H1 (cell line): ENCODE measurements at regions not wholly inside any gene's neighbourhood (a gene's known extent, or its start where the extent isn't known, plus 50 kb on each side); places are given as distances from the start of the nearest gene placed in this dataset.

Experiments
- CTCF ChIA-PET: fragments of 300-600 bp; sonication (Branson Sonifier 250); formaldehyde crosslinking; loops from one replicate; lab custom pipeline; 2021; ENCODE audit not compliant: partially characterized antibody; lab: Charles Lee
- POLR2A ChIA-PET: fragments of 300-600 bp; sonication (Branson Sonifier 250); formaldehyde crosslinking; loops from one replicate; lab custom pipeline; 2021; ENCODE audit warnings: inconsistent platforms; ENCODE audit not compliant: partially characterized antibody; lab: Charles Lee
- DNase-seq, 2 experiments: peaks; one replicate each; pipeline versions ENCODE4 v3.0.0 to v3.0.0-alpha.2; 2010 to 2022; ENCODE audit warnings: low spot score in 2 of 2, low read depth in 1 of 2, mixed read lengths in 1 of 2
- FAIRE-seq: peaks from 2 replicates; lab custom pipeline; 2011; peaks lifted over from hg19 to GRCh38; lab: Jason Lieb, UNC
- H2AFZ ChIP-seq: 2 replicates; pipeline ENCODE4 v1.8.1; 2012; ENCODE audit warnings: low read length, inconsistent platforms
- H2AK5ac ChIP-seq: 2 replicates; pipeline ENCODE4 v1.6.1; 2013; ENCODE audit warnings: low read depth, low read length
- H2BK120ac ChIP-seq: replicated peaks from 2 replicates; pipeline ENCODE3; 2013; ENCODE audit warnings: low read depth, low read length, inconsistent platforms
- H2BK12ac ChIP-seq: 2 replicates; pipeline ENCODE4 v1.6.1; 2013; ENCODE audit warnings: low read depth, low read length
- H2BK15ac ChIP-seq: 2 replicates; pipeline ENCODE4 v1.6.1; 2013; ENCODE audit warnings: low read length
- H2BK20ac ChIP-seq: 2 replicates; pipeline ENCODE4 v1.6.1; 2013; ENCODE audit warnings: low read length
- H2BK5ac ChIP-seq: 2 replicates; pipeline ENCODE4 v1.6.1; 2013; ENCODE audit warnings: low read depth, low read length
- H3K14ac ChIP-seq: 2 replicates; pipeline ENCODE4 v1.6.1; 2013; ENCODE audit warnings: inconsistent platforms; ENCODE audit not compliant: insufficient read length
- H3K18ac ChIP-seq: 2 replicates; pipeline ENCODE4 v1.6.1; 2013; ENCODE audit warnings: low read length; ENCODE audit errors: extremely low read depth
- H3K23ac ChIP-seq: 2 replicates; pipeline ENCODE4 v1.6.1; 2013; ENCODE audit warnings: inconsistent platforms; ENCODE audit not compliant: insufficient read length
- H3K23me2 ChIP-seq: 2 replicates; pipeline ENCODE4 v1.6.1; 2013; ENCODE audit warnings: low read depth, low read length
- H3K27ac ChIP-seq: 2 replicates; pipeline ENCODE4 v1.6.1; 2011; ENCODE audit warnings: low read depth, low read length, inconsistent platforms
- H3K27me3 ChIP-seq, 4 experiments: replicated peaks in 1 of 4; 1 replicate in 1 of 4; 2 replicates in 3 of 4; pipeline versions ENCODE4 v1.6.1 to v1.8.1; 2011 to 2013; ENCODE audit warnings: low read length in 3 of 4, mild to moderate bottlenecking in 3 of 4, inconsistent platforms in 2 of 4, mixed read lengths in 2 of 4, moderate library complexity in 1 of 4; ENCODE audit not compliant: control insufficient read depth in 3 of 4, insufficient read depth in 3 of 4; ENCODE audit errors: extremely low read depth in 1 of 4
- H3K36me3 ChIP-seq, 4 experiments: 2 replicates each; pipeline versions ENCODE4 v1.6.1 to v1.8.1; 2011 to 2013; ENCODE audit warnings: mild to moderate bottlenecking in 4 of 4, low read length in 3 of 4, moderate library complexity in 2 of 4, control low read depth in 1 of 4, inconsistent platforms in 1 of 4; ENCODE audit not compliant: insufficient read depth in 4 of 4, control insufficient read depth in 2 of 4
- H3K4ac ChIP-seq: replicated peaks from 2 replicates; pipeline ENCODE3; 2013; ENCODE audit warnings: low read length, low read depth, mixed read lengths, inconsistent platforms; ENCODE audit not compliant: insufficient read length
- H3K4me1 ChIP-seq, 4 experiments: replicated peaks in 1 of 4; 1 replicate in 1 of 4; 2 replicates in 3 of 4; pipeline versions ENCODE4 v1.6.1 to v1.8.1; 2011 to 2013; ENCODE audit warnings: low read length in 3 of 4, inconsistent platforms in 2 of 4, mixed read lengths in 1 of 4; ENCODE audit not compliant: insufficient read depth in 4 of 4, control insufficient read depth in 3 of 4
- H3K4me2 ChIP-seq, 2 experiments: 2 replicates each; pipeline versions ENCODE4 v1.6.1 to v1.8.1; 2011 to 2013; ENCODE audit warnings: low read depth in 2 of 2, low read length in 2 of 2, control low read depth in 1 of 2, inconsistent platforms in 1 of 2, mild to moderate bottlenecking in 1 of 2; ENCODE audit not compliant: insufficient read depth in 1 of 2
- H3K4me3 ChIP-seq, 4 experiments: fragments of 200-600, 300-600 bp in 1 of 4; sonication (generic), shearing (Covaris generic), sonication (Bioruptor Twin) in 1 of 4; 2 replicates each; pipeline versions ENCODE4 v1.5.1 to v1.8.1; 2011 to 2016; ENCODE audit warnings: low read length in 4 of 4, low read depth in 3 of 4, control low read depth in 2 of 4, inconsistent platforms in 2 of 4, mild to moderate bottlenecking in 2 of 4, mixed read lengths in 1 of 4, moderate library complexity in 1 of 4; ENCODE audit not compliant: insufficient read depth in 2 of 4; ENCODE audit errors: extremely low read depth in 1 of 4
- H3K56ac ChIP-seq: replicated peaks from 2 replicates; pipeline ENCODE3; 2013; ENCODE audit warnings: low read depth, mild to moderate bottlenecking, mixed read lengths, low read length, inconsistent platforms; ENCODE audit not compliant: insufficient read length
- H3K79me1 ChIP-seq: 2 replicates; pipeline ENCODE4 v1.6.1; 2013; ENCODE audit warnings: low read depth, low read length, control low read depth
- H3K79me2 ChIP-seq, 2 experiments: 2 replicates each; pipeline versions ENCODE4 v1.6.1 to v1.8.1; 2012 to 2013; ENCODE audit warnings: low read length in 2 of 2, mild to moderate bottlenecking in 2 of 2, inconsistent platforms in 1 of 2; ENCODE audit not compliant: insufficient read depth in 2 of 2, control insufficient read depth in 1 of 2
- H3K9ac ChIP-seq, 4 experiments: replicated peaks in 1 of 4; 1 replicate in 1 of 4; 2 replicates in 3 of 4; pipeline versions ENCODE4 v1.6.1 to v1.8.1; 2011 to 2013; ENCODE audit warnings: low read depth in 3 of 4, low read length in 3 of 4, control low read depth in 2 of 4, mild to moderate bottlenecking in 2 of 4, moderate library complexity in 2 of 4, inconsistent platforms in 1 of 4; ENCODE audit errors: extremely low read depth in 1 of 4
- H3K9me3 ChIP-seq, 2 experiments: 2 replicates each; pipeline versions ENCODE4 v1.6.1 to v1.8.1; 2012 to 2013; ENCODE audit warnings: mild to moderate bottlenecking in 2 of 2, moderate library complexity in 2 of 2, control low read depth in 1 of 2, inconsistent platforms in 1 of 2, low read depth in 1 of 2, low read length in 1 of 2, mixed read lengths in 1 of 2; ENCODE audit not compliant: insufficient read depth in 2 of 2
- H4K20me1 ChIP-seq, 2 experiments: replicated peaks in 1 of 2; 2 replicates each; pipeline versions ENCODE3 to v1.8.1; 2011 to 2013; ENCODE audit warnings: inconsistent platforms in 2 of 2, low read length in 2 of 2, mild to moderate bottlenecking in 1 of 2; ENCODE audit not compliant: insufficient read depth in 2 of 2, control insufficient read depth in 1 of 2
- H4K5ac ChIP-seq: 2 replicates; pipeline ENCODE4 v1.6.1; 2013; ENCODE audit warnings: low read length, low read depth, mixed read lengths, inconsistent platforms; ENCODE audit not compliant: insufficient read length
- H4K8ac ChIP-seq: 2 replicates; pipeline ENCODE4 v1.8.0; 2013; ENCODE audit warnings: mild to moderate bottlenecking, moderate library complexity, low read length, inconsistent platforms; ENCODE audit not compliant: insufficient read depth; ENCODE audit errors: extremely low read depth
- H4K91ac ChIP-seq: replicated peaks from 2 replicates; pipeline ENCODE3; 2013; ENCODE audit warnings: low read length, mixed read lengths, inconsistent platforms; ENCODE audit not compliant: insufficient read length
- CHD2 ChIP-seq: IDR thresholded peaks from 2 replicates; pipeline ENCODE4 v1.6.1; 2012; ENCODE audit warnings: low read length, improper control_type of control experiment
- CTCF ChIP-seq, 3 experiments: IDR thresholded peaks; 1 replicate in 2 of 3; 2 replicates in 1 of 3; pipeline versions ENCODE4 v1.5.1 to v1.6.1; 2011; ENCODE audit warnings: low read length in 3 of 3, mild to moderate bottlenecking in 3 of 3, inconsistent platforms in 2 of 3, low read depth in 1 of 3, moderate library complexity in 1 of 3; ENCODE audit not compliant: insufficient read depth in 1 of 3; ENCODE audit errors: control extremely low read depth in 1 of 3
- POLR2AphosphoS5 ChIP-seq: IDR thresholded peaks from 2 replicates; pipeline ENCODE4 v1.6.1; 2011; ENCODE audit warnings: low read depth, low read length
- RAD21 ChIP-seq, 2 experiments: IDR thresholded peaks in 1 of 2; conservative IDR thresholded peaks in 1 of 2; 2 replicates each; pipeline ENCODE4 v1.6.1; 2011; ENCODE audit warnings: low read depth in 2 of 2, low read length in 2 of 2, improper control_type of control experiment in 1 of 2, inconsistent platforms in 1 of 2, mild to moderate bottlenecking in 1 of 2, moderate library complexity in 1 of 2
- WGBS, 2 experiments: shearing (Covaris generic) in 1 of 2; methylation state at CpG; one replicate each; pipeline versions ENCODE4 v1.1.6 to v1.1.7; 2013 to 2015; ENCODE audit warnings: low lambda C conversion rate in 2 of 2, mixed read lengths in 2 of 2, inconsistent platforms in 1 of 2, low coverage in 1 of 2, missing lambda C conversion rate in 1 of 2; ENCODE audit not compliant: insufficient replicate concordance in 2 of 2, insufficient coverage in 1 of 2, insufficient read length in 1 of 2; ENCODE audit errors: extremely low coverage in 1 of 2, missing lambda C conversion rate in 1 of 2; 5-methylcytosine and 5-hydroxymethylcytosine counted together

- no peak overlapping the region for H3K14ac ChIP-seq
- no peak overlapping the region for H2AFZ ChIP-seq
- WGBS, 2 experiments, result 58% methylated on average over 6 of the region's 6 CpGs; no CpG with 5 or more reads in 1 of the 2 experiments
- no peak overlapping the region for H4K91ac ChIP-seq
- ChIA-PET POLR2A (no interaction called here), CTCF (interaction anchor here (0.7 to 2.3 kb wide), 4 partner anchors 9 to 225 kb away, joined by 4 to 8 read pairs (median 5); no protein-coding TSS in a partner anchor)
- H3K23ac ChIP-seq, result no peak overlapping the region
- H3K4me2 ChIP-seq, result no peak overlapping the region
- no peaks in the 10 kb centered on the region for H3K79me2 ChIP-seq
- no peak overlapping the region for H2AK5ac ChIP-seq
- no peak overlapping the region for H2BK15ac ChIP-seq
- H3K4me3 ChIP-seq, result no peak overlapping the region
- H3K27ac ChIP-seq, result no peak overlapping the region
- H2BK12ac ChIP-seq, result no peak overlapping the region
- H4K8ac ChIP-seq, result no peak overlapping the region
- no peak overlapping the region for H3K4ac ChIP-seq
- H4K20me1 ChIP-seq, result no peaks in the 10 kb centered on the region
- no peaks in the 10 kb centered on the region for H3K23me2 ChIP-seq
- peak in 2 of 3 experiments; percentile 29 to 46; a peak in 2 of 4 replicates for TF ChIP-seq CTCF (IDR thresholded peaks at IDR 0.05; ENCODE audit: control extremely low read depth in 1 of 3, insufficient read depth in 1 of 3, low read depth in 1 of 3, low read length in 3 of 3)
- peak; percentile 42 to 56; a peak in 3 of 4 replicates for TF ChIP-seq RAD21 (IDR thresholded peaks at IDR 0.05 in 1 of 2, conservative IDR thresholded peaks at IDR 0.05 in 1 of 2; ENCODE audit: low read depth in 2 of 2, low read length in 2 of 2)
- TF ChIP-seq CHD2, result no peak
- TF ChIP-seq POLR2AphosphoS5, result no peak
- no peak for FAIRE-seq
- no peak overlapping the region for H2BK5ac ChIP-seq
- peaks cover 4 to 19% of the 10 kb centered on the region in 2 experiments; a peak in 2 of 4 replicates for H3K9me3 ChIP-seq
- no peak overlapping the region for H2BK120ac ChIP-seq
- no peaks in the 10 kb centered on the region for H3K27me3 ChIP-seq
- DNase-seq, result no peak
- no peaks in the 10 kb centered on the region for H3K4me1 ChIP-seq
- no peak overlapping the region for H2BK20ac ChIP-seq
- H4K5ac ChIP-seq, result no peak overlapping the region
- H3K9ac ChIP-seq, result no peak overlapping the region
- no peak overlapping the region for H3K56ac ChIP-seq
- no peak overlapping the region for H3K18ac ChIP-seq
- H3K36me3 ChIP-seq, result no peaks in the 10 kb centered on the region
- no peaks in the 10 kb centered on the region for H3K79me1 ChIP-seq
Observed at GRCh38 chr15:23866832-23867231, 179.7 kb upstream of the NDN start.
